GOT3 (cell line): ENCODE measurements at regions not wholly inside any gene's neighbourhood (a gene's known extent, or its start where the extent isn't known, plus 50 kb on each side); places are given as distances from the start of the nearest gene placed in this dataset.

ENCODE experiments used
- DNase-seq: peaks from one replicate; lab custom pipeline; 2025; ENCODE audit warnings: mixed read lengths; lab: John Stamatoyannopoulos, UW

- DNase-seq = no peak
These were observed 531.2 kb upstream of the CFAP20DC start for GRCh38 chr3:59580996-59581395.

- DNase-seq = no peak
These were observed 530.7 kb upstream of the CFAP20DC start for GRCh38 chr3:59580499-59580898.

GRCh38 chr3:59578129-59578528 lies 528.3 kb upstream of the CFAP20DC start:
- no peak for DNase-seq

GRCh38 chr3:59576606-59577005 lies 526.8 kb upstream of the CFAP20DC start:
- no peak for DNase-seq

- no peak for DNase-seq
These were observed 525.5 kb upstream of the CFAP20DC start for GRCh38 chr3:59575113-59576001.

GRCh38 chr3:59573911-59574310 lies 524.1 kb upstream of the CFAP20DC start:
- DNase-seq = no peak

GRCh38 chr3:59572106-59572505 lies 522.3 kb upstream of the CFAP20DC start:
- no peak for DNase-seq

- no peak for DNase-seq
These were observed 521.0 kb upstream of the CFAP20DC start for GRCh38 chr3:59570806-59571205.

GRCh38 chr3:59567661-59568060 lies 517.8 kb upstream of the CFAP20DC start:
- DNase-seq = no peak

GRCh38 chr3:59566481-59566975 lies 516.7 kb upstream of the CFAP20DC start:
- no peak for DNase-seq

- DNase-seq = no peak
These were observed 515.3 kb upstream of the CFAP20DC start for GRCh38 chr3:59565125-59565524.

GRCh38 chr3:59563966-59564365 lies 514.1 kb upstream of the CFAP20DC start:
- no peak for DNase-seq

- no peak for DNase-seq
These were observed 513.3 kb upstream of the CFAP20DC start for GRCh38 chr3:59563072-59563605.

- no peak for DNase-seq
These were observed 510.1 kb upstream of the CFAP20DC start for GRCh38 chr3:59559721-59560435.

GRCh38 chr3:59558906-59559720 lies 509.3 kb upstream of the CFAP20DC start:
- DNase-seq = no peak

- no peak for DNase-seq
These were observed 505.9 kb upstream of the CFAP20DC start for GRCh38 chr3:59555593-59556315.

- DNase-seq = no peak
These were observed 503.3 kb upstream of the CFAP20DC start for GRCh38 chr3:59553076-59553475.

GRCh38 chr3:59551834-59552233 lies 502.0 kb upstream of the CFAP20DC start:
- DNase-seq = no peak

GRCh38 chr3:59549962-59550361 lies 500.1 kb upstream of the CFAP20DC start:
- no peak for DNase-seq

- no peak for DNase-seq
These were observed 498.0 kb upstream of the CFAP20DC start for GRCh38 chr3:59547874-59548273.

GRCh38 chr3:59546522-59546921 lies 496.7 kb upstream of the CFAP20DC start:
- no peak for DNase-seq
